D341Med (cell line): ENCODE measurements at regions not wholly inside any gene's neighbourhood (a gene's known extent, or its start where the extent isn't known, plus 50 kb on each side); places are given as distances from the start of the nearest gene placed in this dataset.
A peak's percentile ranks its signal among the peaks of the same experiment; 100 is the strongest.
"Not testable (repeated sequence)": the region's sequence is repeated elsewhere in the genome, so short reads cannot be mapped to it uniquely, and the experiment has no call there.

ENCODE experiments used
- DNase-seq: peaks from one replicate; pipeline ENCODE4 v3.0.0; 2012; ENCODE audit warnings: low spot score

GRCh38 chr3:158882445-158882844 lies 80.6 kb downstream of the MFSD1 start:
- no peak for DNase-seq

GRCh38 chr3:158896729-158897128 lies 94.9 kb downstream of the MFSD1 start:
- DNase-seq: no peak

- DNase-seq: no peak
Observed at GRCh38 chr3:158906749-158907148, 104.9 kb downstream of the MFSD1 start.

- no peak for DNase-seq
Observed at GRCh38 chr3:158908187-158908734, 106.4 kb downstream of the MFSD1 start.

- no peak for DNase-seq
Observed at GRCh38 chr3:158909870-158910269, 108.0 kb downstream of the MFSD1 start.

GRCh38 chr3:158911586-158911985 lies 109.7 kb downstream of the MFSD1 start:
- no peak for DNase-seq

- DNase-seq: no peak
Observed at GRCh38 chr3:158912188-158912587, 110.3 kb downstream of the MFSD1 start.

GRCh38 chr3:158912621-158913020 lies 110.8 kb downstream of the MFSD1 start:
- no peak for DNase-seq

GRCh38 chr3:158916111-158916510 lies 114.3 kb downstream of the MFSD1 start:
- no peak for DNase-seq

- DNase-seq: peak; percentile 57
Observed at GRCh38 chr3:158918008-158918407, 116.2 kb downstream of the MFSD1 start.

GRCh38 chr3:158918451-158918850 lies 116.6 kb downstream of the MFSD1 start:
- DNase-seq: no peak

GRCh38 chr3:158920371-158920770 lies 118.5 kb downstream of the MFSD1 start:
- no peak for DNase-seq

GRCh38 chr3:158925021-158925420 lies 123.2 kb downstream of the MFSD1 start:
- DNase-seq: no peak

GRCh38 chr3:158925828-158926494 lies 124.1 kb downstream of the MFSD1 start:
- no peak for DNase-seq

GRCh38 chr3:158935846-158936245 lies 134.0 kb downstream of the MFSD1 start:
- DNase-seq: no peak

GRCh38 chr3:158936530-158937113 lies 134.8 kb downstream of the MFSD1 start:
- DNase-seq: no peak

- no peak for DNase-seq
Observed at GRCh38 chr3:158950178-158950901, 148.5 kb downstream of the MFSD1 start.

GRCh38 chr3:158953131-158953530 lies 151.3 kb downstream of the MFSD1 start:
- no peak for DNase-seq

GRCh38 chr3:158954420-158954819 lies 152.6 kb downstream of the MFSD1 start:
- no peak for DNase-seq

- not testable (repeated sequence) for DNase-seq
Observed at GRCh38 chr3:158957777-158958176, 155.9 kb downstream of the MFSD1 start.

- DNase-seq: no peak
Observed at GRCh38 chr3:158958873-158959272, 157.0 kb downstream of the MFSD1 start.

GRCh38 chr3:158961471-158961870 lies 159.6 kb downstream of the MFSD1 start:
- DNase-seq: no peak

- no peak for DNase-seq
Observed at GRCh38 chr3:158961911-158962310, 160.1 kb downstream of the MFSD1 start.
